EL (cell line): ENCODE measurements at regions not wholly inside any gene's neighbourhood (a gene's known extent, or its start where the extent isn't known, plus 50 kb on each side); places are given as distances from the start of the nearest gene placed in this dataset.

Experiments
- DNase-seq: peaks from one replicate; pipeline ENCODE4 v3.0.0-alpha.2; 2016

DNA sequence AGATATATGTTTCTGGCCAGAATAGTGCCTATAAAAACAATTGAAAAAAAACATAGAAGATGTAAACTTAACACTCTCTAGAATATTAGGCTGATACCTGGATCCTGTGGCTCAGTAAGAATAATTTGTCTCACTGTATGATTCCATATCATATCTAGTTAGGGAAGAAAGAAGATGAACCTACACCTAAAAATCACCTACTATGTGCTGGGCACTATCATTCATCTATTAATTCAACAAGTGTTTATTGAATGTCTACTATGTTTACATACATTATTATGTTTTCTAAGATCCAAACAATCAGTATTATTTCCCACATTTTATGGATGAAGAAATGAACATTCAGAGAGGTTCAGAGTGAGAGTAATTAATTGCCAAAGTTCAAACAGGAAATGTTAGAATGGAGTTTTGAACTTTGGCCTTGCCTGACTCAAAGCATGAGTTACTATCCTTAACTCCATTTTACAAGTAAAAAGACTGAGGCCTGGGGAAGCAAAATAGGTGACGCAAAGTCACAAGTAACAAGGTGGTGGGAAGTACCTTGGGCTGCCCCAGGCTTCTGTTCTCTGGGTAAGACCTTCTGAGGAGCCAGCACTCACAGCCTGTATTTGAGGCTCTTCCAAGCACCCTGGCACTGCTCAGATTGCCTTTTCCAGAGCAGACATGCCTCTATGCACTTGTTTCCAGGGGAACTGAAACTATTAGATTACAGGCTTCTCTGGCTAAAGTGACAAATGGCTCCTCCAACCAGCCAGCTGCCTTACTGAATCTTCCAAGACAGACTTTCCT is 111.1 kb upstream of the ACSL4 start:
- DNase-seq, result no peak

DNA sequence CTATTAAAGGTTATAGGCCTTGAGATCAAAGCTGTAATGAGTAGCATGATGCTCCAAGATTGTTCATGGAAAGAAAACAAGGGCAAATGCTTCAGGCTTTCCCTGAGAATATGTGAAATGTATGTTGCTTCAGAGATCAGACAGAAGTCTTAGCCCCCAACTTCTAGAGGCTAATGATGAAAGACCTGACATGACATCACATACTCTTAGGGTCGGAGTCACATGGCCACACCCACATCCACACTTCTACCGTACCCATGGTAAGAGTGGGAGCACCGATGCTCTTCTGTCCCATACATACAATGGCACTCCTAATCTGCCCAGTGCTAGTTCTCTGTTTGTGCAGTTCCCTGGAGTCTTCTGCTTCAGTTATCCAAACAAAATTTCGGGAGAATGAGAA is 111.9 kb upstream of the ACSL4 start:
- no peak for DNase-seq

- no peak for DNase-seq
Observed at GRCh38 chrX:109845996-109846395, 112.9 kb upstream of the ACSL4 start.

GRCh38 chrX:109847257-109848187 is 114.5 kb upstream of the ACSL4 start:
- DNase-seq, result peak; percentile 84

- DNase-seq, result no peak
Observed at GRCh38 chrX:109848461-109849050, 115.5 kb upstream of the ACSL4 start.

DNA sequence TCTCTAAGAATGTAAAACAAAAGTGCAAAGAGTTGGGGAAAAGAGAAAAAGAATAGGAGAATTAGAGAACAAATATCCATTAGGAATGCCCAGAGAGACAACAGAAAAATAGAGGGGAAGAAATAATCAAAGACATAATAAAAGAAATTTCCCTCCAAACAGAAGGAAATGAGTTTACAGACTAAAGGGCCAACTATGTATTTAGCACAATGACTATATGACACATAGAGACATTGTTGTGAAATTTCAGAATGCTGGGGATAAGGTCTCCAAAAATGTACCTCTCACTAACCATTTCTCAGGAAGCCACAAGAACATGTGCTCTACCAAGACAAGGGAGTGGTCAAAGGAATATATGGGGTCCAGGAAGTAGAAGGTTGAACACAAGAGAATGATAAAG is 121.0 kb upstream of the ACSL4 start:
- DNase-seq, result no peak

GRCh38 chrX:109855501-109855900 is 122.4 kb upstream of the ACSL4 start:
- DNase-seq, result no peak

DNA sequence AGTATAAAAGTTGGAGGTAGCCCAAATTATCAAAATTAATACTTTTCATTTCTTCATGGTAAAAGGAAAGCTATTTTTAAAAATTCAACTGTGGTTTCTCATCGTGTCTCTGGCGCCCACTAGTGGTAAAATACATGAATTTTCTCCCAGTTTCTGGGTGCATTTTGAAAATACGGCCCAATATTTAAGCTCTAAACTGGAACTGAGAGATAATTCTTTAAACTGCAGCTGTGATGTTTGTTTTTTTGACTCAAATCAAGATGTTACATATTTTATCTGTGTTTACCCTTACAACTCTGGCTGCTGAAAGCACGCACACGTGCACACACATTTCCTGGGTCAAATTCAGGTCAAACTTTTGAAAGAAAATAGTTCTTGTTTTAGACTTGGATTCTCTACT is 123.9 kb upstream of the ACSL4 start:
- peak; percentile 35 for DNase-seq

GRCh38 chrX:109857584-109858228 is 124.6 kb upstream of the ACSL4 start:
- no peak for DNase-seq

GRCh38 chrX:109858602-109859341 is 125.7 kb upstream of the ACSL4 start:
- no peak for DNase-seq

- DNase-seq, result no peak
Observed at GRCh38 chrX:109859651-109860050, 126.6 kb upstream of the ACSL4 start.

- DNase-seq, result peak; percentile 15
Observed at GRCh38 chrX:109862433-109862832, 129.4 kb upstream of the ACSL4 start.

DNA sequence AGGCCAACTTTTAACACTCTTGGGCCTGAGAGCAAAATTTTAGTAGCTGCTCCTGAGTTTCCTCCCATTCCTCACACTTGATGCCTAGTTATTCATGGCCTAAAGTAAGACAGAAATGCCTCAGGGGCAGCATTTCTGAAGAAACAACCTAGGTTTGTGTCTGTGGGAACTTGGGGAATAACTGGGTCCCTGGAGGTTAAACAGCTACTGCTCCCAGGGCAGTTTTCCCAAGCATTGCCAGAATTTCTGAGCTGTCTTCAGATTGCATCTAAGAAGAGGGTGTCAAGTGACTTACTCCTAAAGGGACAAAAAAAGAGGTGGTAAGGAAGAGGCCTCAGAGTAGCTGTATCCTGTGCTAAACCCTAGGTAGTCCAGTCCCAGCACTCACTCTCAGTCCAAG is 130.8 kb upstream of the ACSL4 start:
- no peak for DNase-seq

- DNase-seq, result no peak
Observed at GRCh38 chrX:109871121-109871888, 131.6 kb upstream of the TMEM164 start.

DNA sequence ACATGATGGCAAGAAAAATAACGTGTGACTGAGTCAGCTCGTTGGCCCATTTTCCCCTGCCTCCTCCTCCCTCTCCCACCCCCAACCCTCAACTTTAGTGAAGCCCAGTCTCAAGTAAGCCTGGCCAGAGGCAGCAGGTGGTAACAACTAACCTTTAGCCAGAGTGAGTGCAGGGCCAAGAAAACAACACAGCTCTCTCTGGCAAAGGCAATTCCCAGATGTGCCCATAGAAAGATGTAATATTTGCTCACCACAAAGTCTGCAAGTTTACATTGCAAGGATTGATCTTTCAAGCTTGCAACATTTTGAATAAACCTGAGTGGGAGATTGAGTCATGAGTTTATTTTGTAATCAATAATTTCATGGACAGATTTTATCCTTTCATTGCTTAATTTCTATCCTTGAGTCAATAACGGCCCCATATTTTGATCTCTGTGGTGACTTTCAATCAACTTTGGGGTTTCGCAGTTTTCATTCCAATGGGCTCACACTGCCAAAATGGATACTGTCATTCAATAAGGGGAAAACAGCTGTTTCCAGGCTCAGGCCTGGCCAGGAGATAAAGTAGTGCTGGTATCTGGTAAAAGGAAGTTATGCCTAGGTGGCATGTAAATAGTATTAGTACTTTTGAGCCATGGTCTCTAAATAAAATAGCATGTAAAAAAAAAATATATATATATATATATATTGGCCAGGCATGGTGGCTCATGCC is 130.7 kb upstream of the TMEM164 start:
- DNase-seq, result no peak

DNA sequence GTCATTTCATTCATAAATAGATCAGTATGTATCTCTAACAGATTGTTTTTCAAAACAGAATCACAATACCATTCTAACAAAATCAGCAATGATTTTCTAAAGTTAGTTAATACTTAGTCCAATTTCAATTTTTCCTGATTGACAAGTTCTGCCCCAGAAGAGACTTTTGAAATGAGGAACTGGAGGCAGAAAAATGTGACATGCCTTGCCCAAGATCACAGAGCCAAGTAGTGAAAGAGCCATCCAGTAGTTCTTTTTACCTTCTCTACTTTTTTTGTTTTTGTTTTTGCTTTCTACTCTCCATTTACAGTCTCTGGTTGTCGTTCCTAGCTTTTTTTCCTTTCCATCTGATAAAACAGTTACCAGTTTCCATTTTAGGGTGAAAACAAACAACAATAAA is 129.3 kb upstream of the TMEM164 start:
- no peak for DNase-seq

- DNase-seq, result no peak
Observed at GRCh38 chrX:109873983-109874382, 128.9 kb upstream of the TMEM164 start.

GRCh38 chrX:109874548-109874947 is 128.4 kb upstream of the TMEM164 start:
- no peak for DNase-seq

DNA sequence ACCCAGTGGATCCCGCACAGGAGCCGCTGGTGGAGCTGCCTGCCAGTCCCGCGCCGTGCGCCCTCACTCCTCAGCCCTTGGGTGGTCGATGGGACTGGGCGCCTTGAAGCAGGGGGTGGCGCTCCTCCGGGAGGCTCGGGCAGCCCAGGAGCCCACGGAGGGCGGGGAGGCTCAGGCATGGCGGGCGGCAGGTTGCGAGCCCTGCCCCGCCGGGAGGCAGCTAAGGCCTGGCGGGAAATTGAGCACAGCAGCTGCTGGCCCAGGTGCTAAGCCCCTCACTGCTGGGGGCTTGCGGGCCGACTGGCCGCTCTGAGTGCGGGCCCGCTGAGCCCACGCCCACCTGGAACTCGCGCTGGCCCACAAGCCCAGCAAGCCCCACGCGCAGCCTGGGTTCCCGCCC is 127.1 kb upstream of the TMEM164 start:
- DNase-seq, result no peak

- DNase-seq, result no peak
Observed at GRCh38 chrX:109878236-109878635, 124.7 kb upstream of the TMEM164 start.

DNA sequence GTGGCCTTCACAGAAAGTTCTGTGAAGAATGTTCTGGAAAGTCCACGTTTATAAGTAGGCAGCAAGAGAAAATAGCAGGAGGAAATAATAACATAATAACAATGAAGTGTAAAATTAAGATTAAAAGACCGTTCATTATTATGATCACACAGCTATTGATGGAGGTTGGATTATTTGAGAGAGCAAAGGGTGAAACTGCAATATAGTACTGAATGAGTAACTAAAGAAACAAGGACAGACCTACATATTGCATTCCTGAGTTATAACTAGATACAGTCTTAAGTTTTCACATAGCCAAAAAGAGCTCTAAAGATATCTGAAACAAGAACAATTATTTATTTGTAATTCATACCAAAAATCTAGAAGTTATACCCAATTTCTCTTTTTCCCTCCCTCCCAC is 122.9 kb upstream of the TMEM164 start:
- DNase-seq, result no peak
